OCI-LY1 (cell line): ENCODE measurements at regions not wholly inside any gene's neighbourhood (a gene's known extent, or its start where the extent isn't known, plus 50 kb on each side); places are given as distances from the start of the nearest gene placed in this dataset.

ENCODE experiments used
- H2AFZ ChIP-seq: fragments of 200-600 bp; sonication (generic), shearing (Covaris generic); 2 replicates; pipeline ENCODE4 v1.6.0; 2014; ENCODE audit warnings: antibody characterized with exemption, mild to moderate bottlenecking, low read length
- H3F3A ChIP-seq: fragments of 200-600 bp; sonication (generic), shearing (Covaris generic); 2 replicates; pipeline ENCODE4 v1.6.0; 2014; ENCODE audit warnings: mild to moderate bottlenecking, antibody characterized with exemption, low read length, moderate library complexity; ENCODE audit not compliant: insufficient read depth
- H3K27ac ChIP-seq: fragments of 200-600 bp; sonication (generic); 2 replicates; pipeline ENCODE4 v1.5.1; 2014; ENCODE audit warnings: low read length, mixed run types, mild to moderate bottlenecking, low read depth; ENCODE audit not compliant: poor library complexity, severe bottlenecking
- H3K27me3 ChIP-seq: fragments of 200-600 bp; sonication (generic); 2 replicates; pipeline ENCODE4 v1.6.0; 2014; ENCODE audit warnings: antibody characterized with exemption, mild to moderate bottlenecking, low read length, moderate library complexity; ENCODE audit not compliant: insufficient read depth
- H3K36me3 ChIP-seq: fragments of 200-600 bp; sonication (generic); 2 replicates; pipeline ENCODE4 v1.6.1; 2014; ENCODE audit warnings: mild to moderate bottlenecking, antibody characterized with exemption, low read length, moderate library complexity, mixed read lengths; ENCODE audit not compliant: insufficient read depth
- H3K4me1 ChIP-seq: fragments of 200-600 bp; sonication (generic); 2 replicates; pipeline ENCODE4 v1.5.1; 2014; ENCODE audit warnings: mild to moderate bottlenecking, low read length, moderate library complexity; ENCODE audit not compliant: insufficient read depth, severe bottlenecking
- H3K4me2 ChIP-seq: fragments of 200-600 bp; sonication (generic), shearing (Covaris generic); 2 replicates; pipeline ENCODE4 v1.6.1; 2014; ENCODE audit warnings: low read length
- H3K4me3 ChIP-seq: fragments of 200-600 bp; sonication (generic); 2 replicates; pipeline ENCODE4 v1.5.1; 2014; ENCODE audit warnings: low read length, low read depth, mild to moderate bottlenecking, mixed read lengths; ENCODE audit not compliant: poor library complexity, severe bottlenecking
- H3K79me2 ChIP-seq: fragments of 200-600 bp; shearing (Covaris generic); 2 replicates; pipeline ENCODE4 v1.6.1; 2016; ENCODE audit warnings: mixed run types, low read length, mixed read lengths; ENCODE audit not compliant: insufficient read depth
- H3K9ac ChIP-seq: fragments of 200-600 bp; sonication (generic), shearing (Covaris generic); 2 replicates; pipeline ENCODE4 v1.6.1; 2014; ENCODE audit warnings: mild to moderate bottlenecking, low read length, mixed read lengths
- H3K9me2 ChIP-seq: fragments of 200-600 bp; sonication (generic), shearing (Covaris generic); 2 replicates; pipeline ENCODE4 v1.6.1; 2014; ENCODE audit warnings: low read depth, mild to moderate bottlenecking, low read length, mixed read lengths
- H3K9me3 ChIP-seq: fragments of 200-600 bp; shearing (Covaris generic); 2 replicates; pipeline ENCODE4 v1.6.1; 2014; ENCODE audit warnings: low read length, mixed read lengths
- H4K20me1 ChIP-seq: fragments of 200-600 bp; sonication (generic), shearing (Covaris generic); 2 replicates; pipeline ENCODE4 v1.6.0; 2016; ENCODE audit warnings: mild to moderate bottlenecking, low read length; ENCODE audit not compliant: insufficient read depth
- EZH2 ChIP-seq: fragments of 200-600 bp; sonication (generic), shearing (Covaris generic); IDR thresholded peaks from 2 replicates; pipeline ENCODE4 v1.8.0; 2017; ENCODE audit warnings: borderline replicate concordance, mixed run types, mild to moderate bottlenecking, antibody characterized with exemption, low read length, moderate library complexity, mixed read lengths
- TF ChIP-seq, protein P1 (sequence below): fragments of 200-600 bp; sonication (generic), shearing (Covaris generic); IDR thresholded peaks from 2 replicates; pipeline ENCODE4 v1.5.1; 2017; ENCODE audit warnings: mild to moderate bottlenecking, antibody characterized with exemption, low read length, moderate library complexity, mixed read lengths

DNA sequence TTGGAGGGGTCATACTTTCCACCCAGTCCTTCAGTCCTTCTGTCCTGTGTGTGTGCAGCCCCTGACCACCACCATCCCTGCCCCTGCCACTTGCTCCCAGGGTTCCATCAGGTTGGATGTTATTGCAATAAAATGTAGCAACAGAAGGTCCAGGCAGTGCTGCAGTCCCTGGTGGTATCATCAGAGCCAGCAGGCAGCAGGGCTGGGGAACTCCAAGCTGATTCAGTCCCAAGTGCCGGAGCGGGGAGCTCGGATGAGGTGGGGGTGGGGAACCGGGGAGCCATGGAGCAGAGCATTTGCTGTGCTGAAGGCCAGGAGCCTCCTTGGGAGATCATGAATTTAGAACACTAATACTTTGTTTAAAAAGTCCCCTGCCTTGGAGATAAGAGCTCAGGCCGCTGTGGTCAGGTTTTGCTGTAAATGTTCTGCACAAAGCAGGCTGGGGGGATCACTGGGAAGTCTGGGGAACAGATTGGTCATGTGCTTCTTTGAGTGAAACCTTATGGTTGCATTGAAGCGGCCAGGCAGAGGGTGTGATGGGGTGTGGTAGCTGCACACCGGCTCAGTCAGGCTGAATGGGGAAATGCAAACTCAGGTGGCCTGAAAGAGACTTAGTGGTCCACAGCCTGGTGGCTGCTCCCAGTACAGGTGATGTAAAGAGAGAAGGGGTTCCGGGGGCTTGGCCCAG, 225.9 kb downstream of the SEC14L1 start:
- no peak overlapping the region for H3K9ac ChIP-seq
- H3K4me1 ChIP-seq = peaks cover 18% of the 10 kb centered on the region
- peaks cover 4% of the 10 kb centered on the region; the same call in 1 of the 2 replicates for H3K27me3 ChIP-seq
- no peaks in the 10 kb centered on the region for H3K9me3 ChIP-seq
- no peak overlapping the region for H3K27ac ChIP-seq
- no peak overlapping the region for H2AFZ ChIP-seq
- H4K20me1 ChIP-seq = no peaks in the 10 kb centered on the region
- no peaks in the 10 kb centered on the region for H3K79me2 ChIP-seq
- no peaks in the 10 kb centered on the region for H3K9me2 ChIP-seq
- no peaks in the 10 kb centered on the region for H3K36me3 ChIP-seq
- H3F3A ChIP-seq = no peaks in the 10 kb centered on the region
- no peak overlapping the region for H3K4me2 ChIP-seq
- H3K4me3 ChIP-seq = no peak overlapping the region
- TF ChIP-seq, protein P1, sequence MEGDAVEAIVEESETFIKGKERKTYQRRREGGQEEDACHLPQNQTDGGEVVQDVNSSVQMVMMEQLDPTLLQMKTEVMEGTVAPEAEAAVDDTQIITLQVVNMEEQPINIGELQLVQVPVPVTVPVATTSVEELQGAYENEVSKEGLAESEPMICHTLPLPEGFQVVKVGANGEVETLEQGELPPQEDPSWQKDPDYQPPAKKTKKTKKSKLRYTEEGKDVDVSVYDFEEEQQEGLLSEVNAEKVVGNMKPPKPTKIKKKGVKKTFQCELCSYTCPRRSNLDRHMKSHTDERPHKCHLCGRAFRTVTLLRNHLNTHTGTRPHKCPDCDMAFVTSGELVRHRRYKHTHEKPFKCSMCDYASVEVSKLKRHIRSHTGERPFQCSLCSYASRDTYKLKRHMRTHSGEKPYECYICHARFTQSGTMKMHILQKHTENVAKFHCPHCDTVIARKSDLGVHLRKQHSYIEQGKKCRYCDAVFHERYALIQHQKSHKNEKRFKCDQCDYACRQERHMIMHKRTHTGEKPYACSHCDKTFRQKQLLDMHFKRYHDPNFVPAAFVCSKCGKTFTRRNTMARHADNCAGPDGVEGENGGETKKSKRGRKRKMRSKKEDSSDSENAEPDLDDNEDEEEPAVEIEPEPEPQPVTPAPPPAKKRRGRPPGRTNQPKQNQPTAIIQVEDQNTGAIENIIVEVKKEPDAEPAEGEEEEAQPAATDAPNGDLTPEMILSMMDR = no peak
- no peak for TF ChIP-seq EZH2

DNA sequence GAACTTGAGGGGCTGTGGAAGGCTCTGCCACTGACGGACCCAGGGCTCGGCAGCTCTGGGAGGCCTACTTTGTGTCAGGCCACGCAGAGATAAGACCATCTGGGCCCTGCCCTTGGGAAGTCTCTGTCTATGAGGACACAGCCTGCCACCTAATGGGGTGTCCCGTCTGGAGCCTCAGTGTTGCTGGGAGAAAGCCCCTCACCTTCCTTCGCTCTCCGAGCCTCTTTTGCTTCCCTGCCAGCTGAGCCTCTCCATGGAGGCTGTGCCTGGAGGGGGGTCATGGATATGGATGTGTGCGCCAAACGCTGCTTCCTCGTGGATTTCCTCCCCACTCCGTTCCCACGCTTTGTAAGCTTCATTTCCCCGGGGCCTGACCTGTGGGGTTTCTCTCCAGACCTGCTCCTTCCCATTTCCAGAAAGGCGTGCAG, 228.8 kb downstream of the SEC14L1 start:
- Histone ChIP-seq H3K27me3 (peaks cover 1% of the 10 kb centered on the region; the same call in 1 of the 2 replicates), H3K79me2 (no peaks in the 10 kb centered on the region), H2AFZ (no peak overlapping the region), H3K9me3 (no peaks in the 10 kb centered on the region), H3K4me2 (no peak overlapping the region), H3K4me1 (peaks cover 42% of the 10 kb centered on the region), H3K9ac (no peak overlapping the region), H3K27ac (no peak overlapping the region), H4K20me1 (no peaks in the 10 kb centered on the region), H3F3A (no peaks in the 10 kb centered on the region), H3K36me3 (no peaks in the 10 kb centered on the region), H3K4me3 (no peak overlapping the region), H3K9me2 (no peaks in the 10 kb centered on the region)
- TF ChIP-seq EZH2 = no peak
- TF ChIP-seq, protein P1 = no peak

DNA sequence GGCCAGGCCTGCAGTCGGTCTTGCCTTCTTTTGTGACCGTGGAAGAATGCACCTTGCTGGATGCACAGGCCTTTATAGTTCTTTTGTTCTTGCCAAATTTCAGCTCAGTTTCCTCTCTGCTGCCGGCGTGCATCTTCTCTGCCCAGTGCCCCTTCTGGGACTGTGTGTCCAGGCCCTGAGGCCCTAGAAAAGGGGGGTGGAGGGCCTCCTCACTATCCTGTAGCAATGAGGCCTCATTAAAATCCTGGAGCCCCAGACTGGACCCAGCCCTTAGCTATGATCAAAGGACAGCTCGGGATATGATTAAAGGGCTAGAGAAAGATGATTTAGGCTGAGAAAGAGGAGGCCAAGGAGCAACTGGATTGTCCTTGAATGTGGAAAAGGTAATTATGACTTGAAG, 229.8 kb downstream of the SEC14L1 start:
- H3F3A ChIP-seq = no peaks in the 10 kb centered on the region
- H3K9me3 ChIP-seq = no peaks in the 10 kb centered on the region
- no peaks in the 10 kb centered on the region for H3K36me3 ChIP-seq
- H2AFZ ChIP-seq = no peak overlapping the region
- no peaks in the 10 kb centered on the region for H4K20me1 ChIP-seq
- H3K79me2 ChIP-seq = no peaks in the 10 kb centered on the region
- H3K4me2 ChIP-seq = no peak overlapping the region
- peaks cover 46% of the 10 kb centered on the region for H3K4me1 ChIP-seq
- H3K27ac ChIP-seq = no peak overlapping the region
- no peak overlapping the region for H3K9ac ChIP-seq
- H3K4me3 ChIP-seq = no peak overlapping the region
- no peaks in the 10 kb centered on the region for H3K9me2 ChIP-seq
- TF ChIP-seq EZH2 = no peak
- TF ChIP-seq, protein P1 = no peak
- no peaks in the 10 kb centered on the region; the same call in 1 of the 2 replicates for H3K27me3 ChIP-seq
